Hindlimb muscle (tissue), 1 donor: ENCODE measurements at regions not wholly inside any gene's neighbourhood (a gene's known extent, or its start where the extent isn't known, plus 50 kb on each side); places are given as distances from the start of the nearest gene placed in this dataset.

ENCODE experiments used
- DNase-seq: peaks from one replicate; pipeline ENCODE4 v3.0.0-alpha.2; 2013

GRCh38 chr1:107003972-107004371 lies 52.5 kb upstream of the PRMT6 start:
- no peak for DNase-seq

GRCh38 chr1:107004421-107004820 lies 52.1 kb upstream of the PRMT6 start:
- no peak for DNase-seq
